Kidney epithelial cell (primary cell): ENCODE measurements at regions not wholly inside any gene's neighbourhood (a gene's known extent, or its start where the extent isn't known, plus 50 kb on each side); places are given as distances from the start of the nearest gene placed in this dataset.
A peak's percentile ranks its signal among the peaks of the same experiment; 100 is the strongest.

Experiments
- DNase-seq: peaks from one replicate; pipeline ENCODE4 v3.0.0-alpha.2; 2010; ENCODE audit warnings: low read depth
- H3K27me3 ChIP-seq: 2 replicates; pipeline ENCODE4 v1.6.0; 2011; ENCODE audit warnings: low read length; ENCODE audit not compliant: control insufficient read depth, insufficient read depth
- H3K36me3 ChIP-seq: 2 replicates; pipeline ENCODE4 v1.5.1; 2011; ENCODE audit warnings: low read length; ENCODE audit not compliant: control insufficient read depth, insufficient read depth
- H3K4me3 ChIP-seq: 2 replicates; pipeline ENCODE4 v1.5.1; 2011; ENCODE audit warnings: low read depth, mild to moderate bottlenecking, control low read depth, low read length
- TF ChIP-seq, protein P1 (sequence below): IDR thresholded peaks from 2 replicates; pipeline ENCODE4 v1.5.1; 2011; ENCODE audit warnings: mild to moderate bottlenecking, moderate library complexity, low read length, control low read depth, inconsistent platforms; ENCODE audit not compliant: insufficient read depth, poor library complexity, severe bottlenecking

DNA sequence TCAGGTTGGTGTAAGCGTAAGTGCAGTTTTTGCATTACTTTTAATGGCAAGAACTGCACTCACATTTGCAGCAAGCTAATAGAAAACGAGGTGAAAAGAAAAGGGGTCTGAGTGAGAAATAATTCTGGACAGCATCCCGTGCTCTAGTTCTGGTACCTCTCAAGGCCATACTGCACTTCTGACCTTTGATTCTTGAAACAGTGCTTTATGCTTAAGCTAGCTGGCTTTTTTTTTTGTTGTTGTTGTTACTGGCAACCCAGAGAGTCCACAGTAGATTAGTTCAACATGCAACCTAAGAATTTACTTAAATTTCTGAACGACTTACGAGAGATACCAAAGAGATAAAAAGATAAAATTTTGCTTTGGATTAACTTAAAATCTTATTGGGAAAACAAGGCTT is 75.2 kb upstream of the PRKD1 start:
- Histone ChIP-seq H3K36me3 (no peaks in the 10 kb centered on the region), H3K27me3 (no peaks in the 10 kb centered on the region), H3K4me3 (no peak overlapping the region)
- no peak for DNase-seq
- TF ChIP-seq, protein P1, sequence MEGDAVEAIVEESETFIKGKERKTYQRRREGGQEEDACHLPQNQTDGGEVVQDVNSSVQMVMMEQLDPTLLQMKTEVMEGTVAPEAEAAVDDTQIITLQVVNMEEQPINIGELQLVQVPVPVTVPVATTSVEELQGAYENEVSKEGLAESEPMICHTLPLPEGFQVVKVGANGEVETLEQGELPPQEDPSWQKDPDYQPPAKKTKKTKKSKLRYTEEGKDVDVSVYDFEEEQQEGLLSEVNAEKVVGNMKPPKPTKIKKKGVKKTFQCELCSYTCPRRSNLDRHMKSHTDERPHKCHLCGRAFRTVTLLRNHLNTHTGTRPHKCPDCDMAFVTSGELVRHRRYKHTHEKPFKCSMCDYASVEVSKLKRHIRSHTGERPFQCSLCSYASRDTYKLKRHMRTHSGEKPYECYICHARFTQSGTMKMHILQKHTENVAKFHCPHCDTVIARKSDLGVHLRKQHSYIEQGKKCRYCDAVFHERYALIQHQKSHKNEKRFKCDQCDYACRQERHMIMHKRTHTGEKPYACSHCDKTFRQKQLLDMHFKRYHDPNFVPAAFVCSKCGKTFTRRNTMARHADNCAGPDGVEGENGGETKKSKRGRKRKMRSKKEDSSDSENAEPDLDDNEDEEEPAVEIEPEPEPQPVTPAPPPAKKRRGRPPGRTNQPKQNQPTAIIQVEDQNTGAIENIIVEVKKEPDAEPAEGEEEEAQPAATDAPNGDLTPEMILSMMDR, result no peak

DNA sequence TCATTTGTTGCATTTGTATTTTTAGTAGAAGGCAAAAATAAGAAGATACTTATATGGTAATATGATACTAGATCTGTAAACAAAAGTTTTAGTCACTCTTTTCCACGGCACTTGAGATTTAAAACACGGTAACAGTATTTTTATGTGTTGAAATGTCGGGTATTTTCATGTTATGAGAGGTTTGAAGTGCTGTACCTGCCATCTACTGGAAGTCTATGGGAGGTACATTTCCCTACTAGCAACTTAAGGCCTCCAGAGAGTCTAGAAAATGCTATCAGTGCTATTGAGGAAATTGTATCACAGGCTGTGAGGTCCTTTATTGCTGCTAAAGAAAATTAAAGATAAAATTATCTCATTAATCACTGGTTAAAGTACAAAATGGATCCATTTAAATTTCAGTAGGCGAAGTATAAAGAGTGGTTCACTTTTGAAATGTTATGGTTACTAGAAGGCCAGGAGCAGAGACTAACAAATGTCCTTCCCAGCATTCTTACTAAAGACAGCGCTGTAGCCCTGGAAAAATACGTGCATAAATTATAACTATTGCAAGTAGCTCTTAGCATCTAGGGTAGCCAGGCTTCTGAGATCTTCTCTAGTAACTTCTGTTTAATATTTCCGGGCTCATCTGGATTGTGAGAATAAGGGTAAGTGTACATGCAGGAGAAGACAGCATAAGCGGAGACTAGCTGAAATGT is 77.6 kb upstream of the PRKD1 start:
- H3K4me3 ChIP-seq, result no peak overlapping the region
- DNase-seq, result peak; percentile 21
- H3K27me3 ChIP-seq, result no peaks in the 10 kb centered on the region
- no peaks in the 10 kb centered on the region for H3K36me3 ChIP-seq
- TF ChIP-seq, protein P1, result peak; percentile 82

DNA sequence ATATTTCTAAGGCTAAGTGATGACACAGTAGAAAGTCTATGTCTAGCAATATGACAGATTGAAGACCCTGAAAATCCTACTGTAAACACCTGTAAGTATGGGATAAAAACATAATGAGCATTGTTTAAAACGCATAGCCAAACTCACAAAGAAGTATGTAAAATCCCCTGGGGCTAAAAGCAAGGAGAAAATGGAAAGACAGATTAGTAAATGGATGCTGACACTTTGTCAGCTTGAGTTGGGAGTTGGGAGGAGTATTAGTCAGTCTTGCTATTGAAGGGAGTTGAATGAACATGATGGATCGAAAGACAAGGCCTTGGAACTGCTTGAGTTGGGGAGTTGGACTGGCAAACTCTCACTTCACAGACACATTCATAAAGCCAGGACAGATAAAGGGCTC is 79.0 kb upstream of the PRKD1 start:
- Histone ChIP-seq H3K36me3 (no peaks in the 10 kb centered on the region), H3K27me3 (no peaks in the 10 kb centered on the region), H3K4me3 (no peak overlapping the region)
- no peak for DNase-seq
- TF ChIP-seq, protein P1, result no peak

DNA sequence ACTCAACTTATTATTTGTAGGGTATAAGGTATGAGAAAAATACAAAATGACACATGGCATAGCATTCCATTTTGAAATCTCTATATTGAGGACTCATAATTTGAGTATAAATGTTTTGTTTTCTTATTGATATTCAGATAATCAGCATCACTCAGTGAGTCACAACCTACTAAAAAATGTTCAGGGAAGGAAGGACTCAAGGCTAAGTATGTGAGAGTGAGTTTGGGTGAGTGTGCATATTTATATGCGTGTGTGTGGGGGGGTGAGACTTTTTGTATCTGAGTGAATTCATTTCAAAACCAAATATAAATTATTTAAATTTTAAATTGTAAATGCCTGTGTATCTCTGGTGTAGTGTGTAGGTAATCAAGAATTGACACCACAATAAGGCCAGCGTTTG is 87.8 kb upstream of the PRKD1 start:
- H3K4me3 ChIP-seq, result no peak overlapping the region
- H3K27me3 ChIP-seq, result no peaks in the 10 kb centered on the region
- DNase-seq, result no peak
- H3K36me3 ChIP-seq, result no peaks in the 10 kb centered on the region
- TF ChIP-seq, protein P1, result no peak

DNA sequence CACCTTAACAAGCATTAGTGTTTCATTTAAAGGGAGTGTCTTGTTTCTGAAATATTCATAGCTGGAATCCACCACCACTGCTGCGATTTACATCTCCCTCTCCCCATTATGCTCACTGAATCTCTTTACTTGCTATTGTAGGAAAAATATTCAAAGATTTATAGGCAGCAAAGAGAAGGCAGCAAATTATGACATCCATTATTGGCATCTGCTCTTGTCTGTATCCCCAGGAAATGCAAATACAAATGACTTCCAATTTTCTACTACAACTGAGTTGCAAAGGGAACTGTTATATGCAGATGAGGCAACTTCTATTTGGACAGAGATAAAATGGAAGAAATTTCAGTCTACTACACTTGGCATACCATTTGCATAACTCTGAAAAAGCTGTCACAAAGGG is 88.4 kb upstream of the PRKD1 start:
- Histone ChIP-seq H3K27me3 (no peaks in the 10 kb centered on the region), H3K4me3 (no peak overlapping the region), H3K36me3 (no peaks in the 10 kb centered on the region)
- TF ChIP-seq, protein P1, result no peak
- no peak for DNase-seq

DNA sequence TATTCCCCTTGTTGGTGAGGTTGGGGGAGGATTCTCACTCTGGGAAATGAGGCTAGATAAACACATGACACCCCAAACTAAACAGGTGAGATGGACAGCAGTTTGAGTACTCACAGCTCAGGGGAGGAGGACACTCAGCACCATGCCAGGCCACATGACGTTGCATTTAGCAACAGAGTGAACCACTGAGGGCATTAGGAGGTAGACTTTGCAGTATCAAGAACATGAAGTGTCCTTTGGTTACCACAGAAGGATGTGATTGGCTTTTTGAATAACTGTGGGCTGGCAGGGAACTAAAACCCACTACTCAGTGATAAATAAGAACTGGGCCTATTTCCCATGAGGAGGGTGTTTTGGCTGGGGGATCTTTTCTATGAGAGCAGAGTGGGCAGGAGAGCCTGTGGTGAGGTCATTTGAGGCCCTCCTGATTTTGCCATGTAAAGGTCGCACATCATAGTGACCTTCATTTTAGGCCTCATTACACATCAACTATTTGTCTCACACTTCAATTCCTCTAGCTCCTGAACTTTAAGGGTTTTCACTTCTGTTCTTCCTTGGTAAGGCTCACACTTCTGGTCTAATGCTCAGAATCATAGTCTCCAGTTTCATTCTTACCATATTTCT is 89.8 kb upstream of the PRKD1 start:
- H3K27me3 ChIP-seq, result no peaks in the 10 kb centered on the region
- no peaks in the 10 kb centered on the region for H3K36me3 ChIP-seq
- no peak overlapping the region for H3K4me3 ChIP-seq
- DNase-seq, result no peak
- TF ChIP-seq, protein P1, result no peak
